HUES48 (cell line): ENCODE measurements at regions not wholly inside any gene's neighbourhood (a gene's known extent, or its start where the extent isn't known, plus 50 kb on each side); places are given as distances from the start of the nearest gene placed in this dataset.

Source experiments
- H3K27ac ChIP-seq: one replicate; pipeline ENCODE4 v1.7.0; 2013; ENCODE audit warnings: low read depth, low read length, inconsistent platforms
- H3K27me3 ChIP-seq: 2 replicates; pipeline ENCODE4 v1.6.1; 2013; ENCODE audit warnings: mild to moderate bottlenecking, low read length; ENCODE audit not compliant: control insufficient read depth, insufficient read depth
- H3K36me3 ChIP-seq: 2 replicates; pipeline ENCODE4 v1.6.1; 2013; ENCODE audit warnings: low read length; ENCODE audit not compliant: control insufficient read depth, insufficient read depth
- H3K4me1 ChIP-seq: 2 replicates; pipeline ENCODE4 v1.6.1; 2013; ENCODE audit warnings: mild to moderate bottlenecking, low read length; ENCODE audit not compliant: control insufficient read depth, insufficient read depth
- H3K4me3 ChIP-seq: 2 replicates; pipeline ENCODE4 v1.5.1; 2013; ENCODE audit warnings: mild to moderate bottlenecking, low read depth, low read length
- H3K9ac ChIP-seq: 2 replicates; pipeline ENCODE4 v1.6.1; 2013; ENCODE audit warnings: mild to moderate bottlenecking, low read depth, low read length, moderate library complexity
- H3K9me3 ChIP-seq: 2 replicates; pipeline ENCODE4 v1.6.1; 2013; ENCODE audit warnings: low read length; ENCODE audit not compliant: control insufficient read depth, insufficient read depth

GRCh38 chr6:18555750-18556149, 168.6 kb downstream of the RNF144B start:
- no peaks in the 10 kb centered on the region for H3K27me3 ChIP-seq
- H3K9ac ChIP-seq, result no peak overlapping the region
- no peak overlapping the region for H3K27ac ChIP-seq
- no peaks in the 10 kb centered on the region for H3K36me3 ChIP-seq
- H3K9me3 ChIP-seq, result no peaks in the 10 kb centered on the region
- H3K4me1 ChIP-seq, result no peaks in the 10 kb centered on the region
- no peak overlapping the region for H3K4me3 ChIP-seq

- Histone ChIP-seq H3K4me1 (no peaks in the 10 kb centered on the region), H3K36me3 (no peaks in the 10 kb centered on the region), H3K27me3 (no peaks in the 10 kb centered on the region), H3K4me3 (no peak overlapping the region), H3K9ac (no peak overlapping the region), H3K27ac (no peak overlapping the region), H3K9me3 (no peaks in the 10 kb centered on the region)
These were observed 174.0 kb downstream of the RNF144B start for GRCh38 chr6:18561037-18561750.

GRCh38 chr6:18562726-18563125, 175.6 kb downstream of the RNF144B start:
- H3K27me3 ChIP-seq, result no peaks in the 10 kb centered on the region
- no peaks in the 10 kb centered on the region for H3K9me3 ChIP-seq
- H3K9ac ChIP-seq, result no peak overlapping the region
- no peaks in the 10 kb centered on the region for H3K4me1 ChIP-seq
- no peak overlapping the region for H3K4me3 ChIP-seq
- H3K27ac ChIP-seq, result no peak overlapping the region
- H3K36me3 ChIP-seq, result no peaks in the 10 kb centered on the region

GRCh38 chr6:18564775-18565174, 177.6 kb downstream of the RNF144B start:
- Histone ChIP-seq H3K9me3 (no peaks in the 10 kb centered on the region), H3K27me3 (no peaks in the 10 kb centered on the region), H3K9ac (no peak overlapping the region), H3K4me3 (no peak overlapping the region), H3K27ac (no peak overlapping the region), H3K36me3 (no peaks in the 10 kb centered on the region), H3K4me1 (no peaks in the 10 kb centered on the region)

- Histone ChIP-seq H3K4me3 (no peak overlapping the region), H3K27ac (no peak overlapping the region), H3K36me3 (no peaks in the 10 kb centered on the region), H3K4me1 (no peaks in the 10 kb centered on the region), H3K9ac (no peak overlapping the region), H3K9me3 (no peaks in the 10 kb centered on the region), H3K27me3 (no peaks in the 10 kb centered on the region)
These were observed 178.1 kb downstream of the RNF144B start for GRCh38 chr6:18565231-18565630.

- H3K4me1 ChIP-seq, result no peaks in the 10 kb centered on the region
- H3K4me3 ChIP-seq, result no peak overlapping the region
- H3K27me3 ChIP-seq, result no peaks in the 10 kb centered on the region
- H3K36me3 ChIP-seq, result no peaks in the 10 kb centered on the region
- no peaks in the 10 kb centered on the region for H3K9me3 ChIP-seq
- H3K9ac ChIP-seq, result no peak overlapping the region
- no peak overlapping the region for H3K27ac ChIP-seq
These were observed 180.2 kb downstream of the RNF144B start for GRCh38 chr6:18567380-18567779.

GRCh38 chr6:18577491-18577890, 190.3 kb downstream of the RNF144B start:
- Histone ChIP-seq H3K9ac (no peak overlapping the region), H3K4me3 (no peak overlapping the region), H3K27me3 (no peaks in the 10 kb centered on the region), H3K36me3 (no peaks in the 10 kb centered on the region), H3K4me1 (no peaks in the 10 kb centered on the region), H3K27ac (no peak overlapping the region), H3K9me3 (no peaks in the 10 kb centered on the region)

GRCh38 chr6:18579166-18579565, 192.0 kb downstream of the RNF144B start:
- H3K4me1 ChIP-seq, result no peaks in the 10 kb centered on the region
- H3K36me3 ChIP-seq, result no peaks in the 10 kb centered on the region
- H3K4me3 ChIP-seq, result no peak overlapping the region
- no peaks in the 10 kb centered on the region for H3K27me3 ChIP-seq
- no peaks in the 10 kb centered on the region for H3K9me3 ChIP-seq
- no peak overlapping the region for H3K27ac ChIP-seq
- H3K9ac ChIP-seq, result no peak overlapping the region

- Histone ChIP-seq H3K9me3 (no peaks in the 10 kb centered on the region), H3K27me3 (no peaks in the 10 kb centered on the region), H3K4me3 (no peak overlapping the region), H3K27ac (no peak overlapping the region), H3K9ac (no peak overlapping the region), H3K36me3 (no peaks in the 10 kb centered on the region), H3K4me1 (no peaks in the 10 kb centered on the region)
These were observed 192.7 kb downstream of the RNF144B start for GRCh38 chr6:18579869-18580268.

- no peak overlapping the region for H3K9ac ChIP-seq
- H3K27me3 ChIP-seq, result no peaks in the 10 kb centered on the region
- H3K27ac ChIP-seq, result no peak overlapping the region
- no peak overlapping the region for H3K4me3 ChIP-seq
- H3K4me1 ChIP-seq, result no peaks in the 10 kb centered on the region
- no peaks in the 10 kb centered on the region for H3K36me3 ChIP-seq
- H3K9me3 ChIP-seq, result no peaks in the 10 kb centered on the region
These were observed 197.2 kb downstream of the RNF144B start for GRCh38 chr6:18584372-18584771.

GRCh38 chr6:18585032-18585573, 198.0 kb downstream of the RNF144B start:
- Histone ChIP-seq H3K4me1 (no peaks in the 10 kb centered on the region), H3K27me3 (no peaks in the 10 kb centered on the region), H3K9ac (no peak overlapping the region), H3K4me3 (no peak overlapping the region), H3K9me3 (no peaks in the 10 kb centered on the region), H3K27ac (no peak overlapping the region), H3K36me3 (no peaks in the 10 kb centered on the region)
